Mucosa of descending colon (tissue), 3 donors: ENCODE measurements at regions not wholly inside any gene's neighbourhood (a gene's known extent, or its start where the extent isn't known, plus 50 kb on each side); places are given as distances from the start of the nearest gene placed in this dataset.
"Not testable (repeated sequence)": the region's sequence is repeated elsewhere in the genome, so short reads cannot be mapped to it uniquely, and the experiment has no call there.

Experiments used
- ATAC-seq: fragments of 200-7000 bp; cut with Tn5 transposase; one replicate; pipeline ENCODE4 v1.9.1; 2020; ENCODE audit warnings: mild to moderate bottlenecking, moderate library complexity
- DNase-seq, 3 donors: peaks; one replicate each; pipeline ENCODE4 v3.0.0-alpha.2; 2020
- H3K36me3 ChIP-seq: fragments of 200-600 bp; one replicate; pipeline ENCODE4 v1.8.0; 2021; ENCODE audit warnings: low read depth, mild to moderate bottlenecking
- H3K4me1 ChIP-seq: fragments of 200-600 bp; one replicate; pipeline ENCODE4 v1.8.0; 2021; ENCODE audit warnings: low read depth, mild to moderate bottlenecking
- H3K4me3 ChIP-seq: fragments of 200-600 bp; one replicate; pipeline ENCODE4 v1.8.0; 2021; ENCODE audit warnings: mild to moderate bottlenecking
- H3K9me3 ChIP-seq: fragments of 200-600 bp; one replicate; pipeline ENCODE4 v1.8.0; 2021; ENCODE audit warnings: mild to moderate bottlenecking
- intact Hi-C, 2 donors: fragments of 100-400 bp; cut with DNase I in 1 of 2; cut with micrococcal nuclease in 1 of 2; formaldehyde crosslinking; loops; one replicate each; pipeline versions ENCODE4 v1.11.0 to v1.11.1; 2022; cut with DNase I, micrococcal nuclease
- TF ChIP-seq, protein P1 (sequence below): fragments of 200-600 bp; IDR thresholded peaks from one replicate; pipeline ENCODE4 v1.8.0; 2022; ENCODE audit warnings: antibody characterized with exemption, mild to moderate bottlenecking
- donor health status: DM: no; HTN: no; CAD: no; lungs with moderate emphysema.
- donor health status: DM: no; HTN: no; CAD: no.
- donor health status: DM: no; HTN: yes; CAD: no.

DNA sequence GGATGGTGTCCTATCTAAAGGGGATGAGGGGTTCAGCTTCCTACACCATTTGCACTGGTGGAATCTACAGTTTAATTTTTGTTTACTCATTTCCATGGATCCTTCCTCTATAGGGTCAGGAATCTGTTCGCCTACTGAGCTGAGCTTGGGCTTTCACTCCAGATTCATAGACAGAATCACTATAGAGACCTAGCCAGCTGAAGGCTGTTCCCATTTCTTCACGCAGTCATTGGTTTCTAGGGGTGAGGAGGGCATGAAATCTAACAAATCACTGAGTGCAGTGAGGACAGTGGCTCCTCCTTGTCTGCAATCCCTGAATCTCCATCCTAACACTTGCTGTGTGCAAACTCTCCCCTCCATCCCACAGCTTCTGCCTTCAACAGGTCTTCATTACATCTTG is 578.5 kb downstream of the TSN start:
- TF ChIP-seq, protein P1, sequence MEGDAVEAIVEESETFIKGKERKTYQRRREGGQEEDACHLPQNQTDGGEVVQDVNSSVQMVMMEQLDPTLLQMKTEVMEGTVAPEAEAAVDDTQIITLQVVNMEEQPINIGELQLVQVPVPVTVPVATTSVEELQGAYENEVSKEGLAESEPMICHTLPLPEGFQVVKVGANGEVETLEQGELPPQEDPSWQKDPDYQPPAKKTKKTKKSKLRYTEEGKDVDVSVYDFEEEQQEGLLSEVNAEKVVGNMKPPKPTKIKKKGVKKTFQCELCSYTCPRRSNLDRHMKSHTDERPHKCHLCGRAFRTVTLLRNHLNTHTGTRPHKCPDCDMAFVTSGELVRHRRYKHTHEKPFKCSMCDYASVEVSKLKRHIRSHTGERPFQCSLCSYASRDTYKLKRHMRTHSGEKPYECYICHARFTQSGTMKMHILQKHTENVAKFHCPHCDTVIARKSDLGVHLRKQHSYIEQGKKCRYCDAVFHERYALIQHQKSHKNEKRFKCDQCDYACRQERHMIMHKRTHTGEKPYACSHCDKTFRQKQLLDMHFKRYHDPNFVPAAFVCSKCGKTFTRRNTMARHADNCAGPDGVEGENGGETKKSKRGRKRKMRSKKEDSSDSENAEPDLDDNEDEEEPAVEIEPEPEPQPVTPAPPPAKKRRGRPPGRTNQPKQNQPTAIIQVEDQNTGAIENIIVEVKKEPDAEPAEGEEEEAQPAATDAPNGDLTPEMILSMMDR, result no peak
- DNase-seq, result no peak
- Histone ChIP-seq H3K4me1 (no peaks in the 10 kb centered on the region), H3K36me3 (no peaks in the 10 kb centered on the region), H3K4me3 (no peak overlapping the region), H3K9me3 (no peaks in the 10 kb centered on the region)
- no peak for ATAC-seq
- intact Hi-C loops, result no loop called here

- Histone ChIP-seq H3K4me3 (no peak overlapping the region), H3K36me3 (no peaks in the 10 kb centered on the region)
- TF ChIP-seq, protein P1, result no peak
Measured at GRCh38 chr2:122338000-122338399, 582.5 kb downstream of the TSN start.

GRCh38 chr2:122340246-122340645 is 584.8 kb downstream of the TSN start:
- H3K36me3 ChIP-seq, result no peaks in the 10 kb centered on the region
- no peaks in the 10 kb centered on the region for H3K4me1 ChIP-seq
- no peak overlapping the region for H3K4me3 ChIP-seq
- H3K9me3 ChIP-seq, result no peaks in the 10 kb centered on the region
- TF ChIP-seq, protein P1, result no peak
- no peak for ATAC-seq
- intact Hi-C loops, result no loop called here
- DNase-seq, result no peak

More at GRCh38 chr2:122338000-122338399, 582.5 kb downstream of the TSN start:
- DNase-seq (no peak), ATAC-seq (no peak)
- intact Hi-C loops, result no loop called here
- Histone ChIP-seq H3K4me1 (no peaks in the 10 kb centered on the region), H3K9me3 (no peaks in the 10 kb centered on the region)

GRCh38 chr2:122341007-122341406 is 585.6 kb downstream of the TSN start:
- ATAC-seq, result no peak
- Histone ChIP-seq H3K4me3 (no peak overlapping the region), H3K4me1 (no peaks in the 10 kb centered on the region), H3K9me3 (no peaks in the 10 kb centered on the region), H3K36me3 (no peaks in the 10 kb centered on the region)
- no peak for DNase-seq
- intact Hi-C loops, result no loop called here
- TF ChIP-seq, protein P1, result no peak

- DNase-seq, intact Hi-C loops, H3K36me3 ChIP-seq, ATAC-seq, H3K4me1 ChIP-seq, H3K9me3 ChIP-seq, H3K4me3 ChIP-seq: not testable (repeated sequence)
Measured at GRCh38 chr2:122352151-122352550, 596.7 kb downstream of the TSN start.

DNA sequence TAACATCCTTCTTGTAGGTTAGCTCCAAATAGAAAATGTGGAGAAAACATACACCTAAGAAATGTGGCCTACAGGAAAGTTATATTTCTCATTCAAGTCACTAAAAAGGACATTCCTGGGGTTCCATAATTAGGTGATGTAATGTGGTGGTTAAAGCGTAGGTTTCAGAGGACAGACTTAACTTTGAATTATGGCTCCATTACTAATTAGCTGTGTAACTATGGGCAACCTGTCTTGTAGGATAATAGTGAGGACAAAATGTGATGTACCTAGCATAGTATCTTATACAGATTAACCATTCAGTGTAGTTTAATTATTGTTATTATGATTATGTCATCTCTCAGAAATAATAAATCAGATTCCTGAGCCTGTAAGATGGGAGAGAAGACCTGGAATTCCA is 602.5 kb downstream of the TSN start:
- Histone ChIP-seq H3K4me3 (no peak overlapping the region), H3K9me3 (no peaks in the 10 kb centered on the region), H3K4me1 (no peaks in the 10 kb centered on the region), H3K36me3 (no peaks in the 10 kb centered on the region)
- DNase-seq (no peak), ATAC-seq (no peak)
- intact Hi-C loops, result no loop called here
- TF ChIP-seq, protein P1, result no peak
